ENCODE measurements at regions not wholly inside any gene's neighbourhood (a gene's known extent, or its start where the extent isn't known, plus 50 kb on each side); places are given as distances from the start of the nearest gene placed in this dataset.
"Not testable (repeated sequence)": the region's sequence is repeated elsewhere in the genome, so short reads cannot be mapped to it uniquely, and the experiment has no call there.

DNA sequence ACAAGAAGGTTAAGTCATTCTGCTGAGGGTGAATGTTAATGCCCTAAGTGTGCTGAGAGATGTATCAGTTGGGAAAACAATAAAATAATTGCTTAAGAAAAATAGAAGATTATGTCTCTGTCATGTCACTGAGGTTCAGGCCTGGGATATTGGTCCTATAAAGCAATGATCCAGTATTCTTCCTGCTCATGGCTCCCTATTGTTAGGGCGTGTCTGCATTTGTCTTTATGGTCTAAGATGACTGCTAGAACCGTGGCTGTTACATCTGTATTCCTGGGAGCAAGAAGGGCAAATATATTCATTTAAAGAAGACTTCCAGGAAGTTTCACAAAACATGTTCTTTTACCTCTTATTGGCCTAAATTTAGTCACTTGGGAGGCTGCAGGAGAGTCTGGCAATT lies 125.0 kb downstream of the KCNE4 start:
- no peak for DNase-seq (ENCODE audit: low spot score in 2 of 2)
- FAIRE-seq: no peak

DNA sequence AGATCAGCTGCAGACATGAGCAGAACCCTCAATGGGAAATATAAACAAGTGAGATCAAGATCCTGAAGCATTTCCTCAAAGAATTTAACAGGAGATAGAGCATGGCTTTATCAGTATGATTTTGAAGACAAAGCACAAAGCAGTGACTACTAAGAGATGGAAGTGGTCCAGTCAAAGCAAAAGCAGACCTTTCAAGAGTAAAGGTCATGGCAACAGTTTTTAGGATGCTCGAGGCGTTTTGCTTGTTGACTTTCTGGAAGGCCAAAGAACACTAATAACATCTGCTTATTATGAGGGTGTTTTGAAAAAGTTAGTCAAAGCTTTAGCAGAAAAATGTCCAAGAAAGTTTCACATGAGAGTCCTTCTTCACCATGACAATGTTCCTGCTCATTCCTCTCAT lies 128.5 kb downstream of the KCNE4 start:
- FAIRE-seq (no peak), DNase-seq (ENCODE audit: low spot score in 2 of 2) (no peak)

DNA sequence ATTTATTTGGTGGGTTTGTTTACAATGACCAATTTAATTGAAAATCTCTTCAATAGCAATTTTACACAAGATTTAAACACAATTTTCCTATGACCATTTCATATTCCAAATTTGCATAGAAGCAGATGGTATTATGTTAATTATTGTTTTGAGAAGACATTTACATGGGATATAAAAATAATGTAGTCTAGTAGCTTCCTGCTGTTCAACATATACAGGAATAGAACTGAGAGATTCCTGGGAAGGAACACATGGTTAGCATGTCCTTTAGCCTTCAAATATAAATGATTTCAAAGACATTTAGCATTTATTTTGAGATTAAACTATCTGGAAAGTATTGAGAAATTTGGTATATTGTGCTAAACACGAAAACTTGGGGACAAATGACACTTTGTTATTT lies 129.6 kb downstream of the KCNE4 start:
- DNase-seq (ENCODE audit: low spot score in 2 of 2) (no peak), FAIRE-seq (no peak)

DNA sequence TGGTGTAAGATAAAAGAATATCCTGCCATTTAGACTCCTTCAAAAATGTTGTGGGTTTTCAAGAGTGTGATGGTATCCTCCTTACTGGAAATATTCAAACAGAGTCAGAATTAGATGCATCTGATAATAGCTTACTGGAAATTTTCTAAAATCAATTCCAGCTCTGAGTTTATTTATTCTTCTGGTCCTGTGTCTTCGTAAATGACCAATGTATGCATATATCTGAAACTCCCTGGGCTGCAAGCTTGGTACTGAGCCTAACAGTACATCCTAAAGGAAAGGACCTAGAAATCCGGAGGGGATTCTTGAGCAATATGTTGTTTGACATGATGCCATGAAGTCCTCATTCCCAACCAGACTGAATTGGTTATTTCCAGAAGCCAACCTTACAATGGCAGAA lies 130.4 kb downstream of the KCNE4 start:
- DNase-seq (ENCODE audit: low spot score in 2 of 2): no peak
- FAIRE-seq: no peak

DNA sequence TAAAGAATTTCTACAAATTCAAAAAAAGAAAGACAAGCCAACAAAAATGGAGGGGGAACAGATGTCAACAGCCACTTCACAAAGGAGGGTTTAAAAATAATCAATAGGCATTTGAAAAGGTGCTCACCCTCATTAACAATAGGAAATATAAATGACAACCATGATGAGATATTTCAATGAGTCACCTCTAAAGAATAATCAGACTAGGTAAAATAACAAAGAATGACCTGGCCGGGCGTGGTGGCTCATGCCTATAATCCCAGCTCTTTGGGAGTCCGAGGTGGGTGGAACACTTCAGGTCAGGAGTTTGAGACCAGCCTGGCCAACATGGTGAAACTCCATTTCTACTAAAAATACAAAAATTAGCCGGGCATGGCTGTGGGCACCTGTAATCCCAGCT lies 133.6 kb downstream of the KCNE4 start:
- FAIRE-seq (no peak), DNase-seq (ENCODE audit: low spot score in 2 of 2) (no peak)

DNA sequence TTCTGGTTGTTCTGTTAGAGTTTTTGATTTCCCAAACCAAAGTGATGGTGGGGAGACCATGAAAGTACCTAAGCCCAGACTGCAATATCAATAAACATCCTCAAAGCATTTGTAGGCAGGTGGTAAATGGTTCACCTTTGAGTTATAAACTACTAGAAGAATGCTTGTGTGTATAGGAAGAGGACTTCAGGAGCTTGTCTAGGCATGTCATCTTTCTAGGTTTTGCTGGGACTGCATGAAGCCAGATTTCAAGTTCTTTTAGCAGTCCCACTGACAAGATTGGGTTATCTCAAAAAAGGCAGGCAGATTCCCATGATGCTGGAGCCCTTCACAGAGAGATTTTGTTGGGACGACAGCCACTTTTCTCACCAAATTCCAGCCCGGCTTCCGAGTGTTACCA lies 135.3 kb downstream of the KCNE4 start:
- no peak for FAIRE-seq
- DNase-seq (ENCODE audit: low spot score in 2 of 2): no peak

DNA sequence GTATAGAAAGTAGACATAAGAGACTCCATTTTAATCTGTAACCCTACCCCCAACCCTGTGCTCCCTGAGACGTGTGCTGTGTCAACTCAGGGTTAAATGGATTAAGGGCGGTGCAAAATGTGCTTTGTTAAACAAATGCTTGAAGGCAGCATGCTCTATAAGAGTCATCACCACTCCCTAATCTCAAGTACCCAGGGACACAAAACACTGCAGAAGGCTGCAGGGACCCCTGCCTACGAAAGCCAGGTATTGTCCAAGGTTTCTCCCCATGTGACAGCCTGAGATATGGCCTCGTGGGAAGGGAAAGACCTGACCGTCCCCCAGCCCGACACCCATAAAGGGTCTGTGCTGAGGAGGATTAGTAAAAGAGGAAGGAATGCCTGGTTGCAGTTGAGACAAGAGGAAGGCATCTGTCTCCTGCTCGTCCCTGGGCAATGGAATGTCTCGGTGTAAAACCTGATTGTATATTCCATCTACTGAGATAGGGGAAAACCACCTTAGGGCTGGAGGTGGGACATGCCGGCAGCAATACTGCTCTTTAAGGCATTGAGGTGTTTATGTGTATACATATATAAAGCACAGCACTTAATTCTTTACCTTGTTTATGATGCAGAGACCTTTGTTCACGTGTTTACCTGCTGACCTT lies 138.7 kb downstream of the KCNE4 start:
- not testable (repeated sequence) for DNase-seq (ENCODE audit: low spot score in 2 of 2); FAIRE-seq

DNA sequence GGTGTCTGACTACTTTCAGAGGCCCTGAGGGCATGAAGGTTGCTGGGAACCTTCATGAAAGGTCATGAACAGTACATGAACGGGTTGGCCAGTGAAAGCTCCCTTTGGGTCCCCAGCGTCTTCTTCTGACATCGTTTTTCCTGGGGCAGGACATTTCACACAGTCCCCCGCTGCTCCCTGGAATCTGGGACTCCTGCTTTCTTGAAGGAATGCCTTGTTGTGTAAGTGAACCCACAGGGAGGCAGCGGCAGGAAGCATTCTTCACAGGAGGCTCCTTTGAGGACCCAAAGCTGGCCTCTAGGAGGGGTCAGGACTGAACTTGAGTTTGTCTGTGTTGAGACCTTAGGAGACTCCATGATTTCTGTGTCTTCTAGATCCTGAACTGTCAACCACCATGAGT lies 144.3 kb downstream of the KCNE4 start:
- DNase-seq (ENCODE audit: low spot score in 2 of 2): no peak
- FAIRE-seq: no peak

DNA sequence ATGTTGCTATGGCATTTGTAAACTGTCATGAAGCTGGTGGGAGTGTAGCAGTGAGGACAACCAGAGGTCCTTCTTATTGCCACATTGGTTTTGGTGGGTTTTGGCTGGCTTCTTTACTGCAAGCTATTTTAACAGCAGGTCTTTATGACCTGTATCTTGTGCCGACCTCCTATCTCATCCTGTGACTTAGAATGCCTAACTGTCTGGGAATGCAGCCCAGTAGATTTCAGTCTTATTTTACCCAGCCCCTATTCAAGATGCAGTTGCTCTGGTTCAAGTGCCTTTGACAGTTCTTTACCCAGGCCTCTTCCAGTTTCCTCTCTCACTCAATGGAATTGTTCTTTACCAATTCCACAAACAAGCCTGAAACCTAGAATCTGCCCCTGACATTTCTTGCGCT lies 145.1 kb downstream of the KCNE4 start:
- DNase-seq (ENCODE audit: low spot score in 2 of 2): no peak
- no peak for FAIRE-seq

DNA sequence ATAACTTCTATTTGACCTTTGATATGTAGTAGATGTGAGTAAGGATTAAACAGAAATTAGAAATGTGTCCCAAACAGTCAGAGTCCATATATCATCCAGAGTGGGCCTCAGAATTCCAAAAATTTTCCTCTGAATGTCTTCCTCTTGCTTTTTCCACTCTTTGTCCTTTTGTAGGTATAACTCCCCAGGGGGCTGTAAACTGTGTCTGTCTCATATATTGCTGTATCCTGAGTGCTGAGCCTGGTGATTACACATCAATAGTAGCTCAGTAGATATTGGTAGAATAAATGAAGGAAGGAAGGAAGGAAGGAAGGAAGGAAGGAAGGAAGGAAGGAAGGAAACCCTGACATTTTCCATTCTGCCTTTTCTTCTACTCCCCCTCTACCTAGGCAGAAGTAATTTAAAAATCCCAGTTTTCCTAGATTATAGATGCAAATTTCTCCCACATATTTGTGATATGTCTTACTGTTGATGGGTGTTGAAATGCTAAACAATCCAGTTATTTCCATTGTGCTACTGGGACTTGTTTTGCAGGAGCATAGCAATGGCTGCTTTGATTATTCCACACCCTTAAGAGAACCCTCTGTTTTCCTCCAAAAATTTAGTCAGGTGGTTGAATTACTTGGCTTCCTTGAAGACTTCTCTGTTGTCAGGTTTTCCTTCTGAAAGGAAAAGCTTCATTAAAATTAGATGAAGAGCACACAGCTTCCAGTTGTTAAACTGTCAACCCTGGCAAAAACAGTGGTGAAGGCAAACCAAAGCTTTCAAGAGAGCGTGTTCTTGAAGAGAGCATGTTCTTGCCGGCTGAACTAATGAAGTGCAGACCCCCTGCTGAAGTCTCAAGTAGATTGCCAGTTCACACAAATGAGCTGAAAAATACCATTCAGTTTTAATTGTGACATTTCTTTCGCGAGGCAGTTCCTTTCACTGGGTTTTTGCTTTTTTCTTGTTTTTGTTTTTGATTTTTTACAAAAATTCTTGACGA lies 147.8 kb downstream of the KCNE4 start:
- FAIRE-seq (no peak), DNase-seq (ENCODE audit: low spot score in 2 of 2) (no peak)

DNA sequence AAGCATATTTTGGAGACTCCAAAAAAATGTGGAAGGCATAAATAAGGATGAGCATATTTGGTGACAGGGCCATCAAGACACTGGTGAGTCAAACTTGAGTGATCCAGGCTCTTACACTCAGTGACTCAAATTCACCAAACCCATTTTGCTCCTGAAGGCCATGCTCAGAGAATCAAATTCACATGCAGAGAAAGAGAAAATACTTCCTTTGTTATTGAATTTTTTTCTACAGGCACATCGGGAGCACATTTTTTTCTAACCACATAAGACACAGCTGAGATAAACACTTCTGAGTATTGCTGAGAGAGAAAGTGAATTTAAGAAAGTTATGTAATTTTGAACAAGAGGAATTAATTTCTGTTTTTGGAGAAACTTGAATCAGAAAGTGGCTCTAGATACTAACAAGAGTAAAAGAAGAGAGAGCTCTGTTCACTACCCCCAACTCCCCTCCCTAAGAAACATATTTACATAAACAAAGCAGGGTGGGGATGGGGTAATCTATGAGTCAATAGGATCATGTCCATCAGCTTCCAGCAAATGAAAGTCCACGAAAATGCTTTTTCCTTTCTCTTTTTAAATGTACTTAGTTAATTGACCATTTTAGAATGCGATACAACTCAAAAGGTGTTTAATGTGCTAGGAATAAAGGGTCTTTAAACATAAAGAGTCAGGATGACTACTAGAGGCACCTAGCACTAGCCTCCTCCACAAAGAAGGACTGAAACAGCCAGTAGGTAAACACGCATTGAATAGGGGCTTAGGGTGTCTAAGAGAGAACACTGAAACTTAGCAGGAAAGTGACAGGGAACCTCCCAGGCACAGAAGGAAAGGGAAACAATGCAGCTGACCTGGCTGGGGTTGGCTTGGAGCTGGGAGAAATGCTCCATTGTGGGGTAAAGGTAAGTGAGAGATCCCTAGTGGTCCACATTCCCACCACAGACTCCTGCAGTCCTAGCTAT lies 152.3 kb downstream of the KCNE4 start:
- FAIRE-seq (no peak), DNase-seq (ENCODE audit: low spot score in 2 of 2) (peak in 1 of 2 donors; percentile 1)

DNA sequence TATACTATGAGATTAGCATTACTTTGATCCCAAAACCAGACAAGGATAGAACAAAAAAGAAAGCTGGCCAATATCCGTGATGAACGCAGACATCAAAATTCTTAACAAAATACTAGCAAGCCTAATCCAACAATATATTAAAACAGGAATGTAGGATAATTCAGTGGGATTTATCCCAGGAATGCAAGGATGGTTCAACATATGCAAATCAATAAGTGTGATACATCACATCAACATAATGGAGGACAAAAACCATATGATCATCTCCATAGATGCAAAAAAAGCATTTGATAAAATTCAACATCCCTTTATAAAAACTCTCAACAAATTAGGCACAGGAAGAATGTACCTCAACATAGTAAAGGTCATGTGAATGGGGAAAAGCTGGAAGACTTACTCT lies 158.5 kb downstream of the KCNE4 start:
- no peak for FAIRE-seq
- DNase-seq (ENCODE audit: low spot score in 2 of 2): no peak

DNA sequence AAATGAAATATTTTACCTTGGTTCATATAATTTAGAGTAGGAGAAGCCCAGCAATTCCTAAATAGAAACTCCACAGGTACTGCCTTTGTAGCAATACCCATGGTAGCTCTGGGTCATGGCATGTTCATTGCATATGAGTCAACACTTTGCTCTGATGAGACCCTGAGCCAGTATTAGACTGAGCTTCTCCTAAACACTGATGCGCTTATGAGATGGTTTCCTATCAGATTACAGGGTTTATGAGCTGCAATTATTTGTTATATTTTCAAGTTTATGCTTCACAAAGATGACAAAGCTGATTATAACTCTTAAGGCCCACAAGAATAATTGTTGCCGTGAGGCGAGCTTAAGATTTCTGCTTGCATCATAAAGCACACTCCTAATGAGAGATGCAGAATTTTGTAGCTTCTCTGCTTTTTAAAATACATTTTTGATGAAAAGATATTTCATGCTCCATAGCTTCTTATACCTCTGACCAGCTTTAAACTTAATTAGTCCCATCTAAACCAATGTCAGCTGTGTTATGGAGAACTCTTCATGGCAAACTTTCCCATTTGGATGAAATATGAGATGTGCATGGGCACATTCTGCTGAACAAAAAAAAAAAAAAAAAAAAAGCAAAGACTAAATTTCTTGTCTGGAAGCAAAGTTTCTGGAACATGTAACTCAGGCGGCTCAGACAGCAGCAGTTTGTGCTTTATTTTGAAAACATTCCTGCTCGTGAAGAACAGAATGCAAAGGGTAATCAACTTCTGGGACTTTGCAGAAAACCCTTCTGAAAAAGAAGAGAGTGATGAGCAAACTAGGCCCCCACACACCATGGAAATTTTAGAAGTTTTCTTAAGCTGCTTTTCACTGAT lies 162.6 kb downstream of the KCNE4 start:
- DNase-seq (ENCODE audit: low spot score in 2 of 2) (no peak), FAIRE-seq (no peak)

DNA sequence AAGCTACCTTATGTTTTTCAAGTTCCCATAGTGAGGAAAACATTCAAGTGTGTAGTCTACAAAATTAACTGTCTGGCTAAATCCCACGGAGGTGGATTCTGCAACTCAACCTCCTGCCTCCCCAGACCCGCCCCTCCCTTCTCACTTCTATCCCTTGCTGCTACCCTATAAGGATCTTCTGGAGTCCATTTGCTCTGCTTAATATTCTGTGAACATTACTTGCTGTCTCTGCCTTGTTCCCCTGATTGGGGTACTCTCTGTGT lies 163.2 kb downstream of the KCNE4 start:
- FAIRE-seq: no peak
- no peak for DNase-seq (ENCODE audit: low spot score in 2 of 2)

DNA sequence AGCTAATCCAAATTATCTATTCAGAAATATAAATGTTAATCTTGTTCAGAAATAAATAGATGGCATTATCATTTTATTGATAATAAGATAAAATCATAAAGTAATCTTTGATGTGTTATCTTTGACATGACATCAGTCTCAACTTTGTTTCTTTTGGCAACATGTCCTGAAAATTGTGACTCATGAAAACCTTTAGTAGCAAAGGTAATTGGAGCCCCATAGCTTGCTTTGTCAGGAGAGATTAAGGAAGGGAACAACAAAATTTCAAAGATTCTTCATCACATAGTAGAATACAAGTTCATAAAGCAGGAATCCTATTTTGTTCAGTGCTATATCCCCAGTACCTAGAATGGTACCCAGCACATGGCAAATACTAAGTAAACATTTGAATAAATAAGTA lies 165.4 kb downstream of the KCNE4 start:
- no peak for FAIRE-seq
- DNase-seq (ENCODE audit: low spot score in 2 of 2): no peak

DNA sequence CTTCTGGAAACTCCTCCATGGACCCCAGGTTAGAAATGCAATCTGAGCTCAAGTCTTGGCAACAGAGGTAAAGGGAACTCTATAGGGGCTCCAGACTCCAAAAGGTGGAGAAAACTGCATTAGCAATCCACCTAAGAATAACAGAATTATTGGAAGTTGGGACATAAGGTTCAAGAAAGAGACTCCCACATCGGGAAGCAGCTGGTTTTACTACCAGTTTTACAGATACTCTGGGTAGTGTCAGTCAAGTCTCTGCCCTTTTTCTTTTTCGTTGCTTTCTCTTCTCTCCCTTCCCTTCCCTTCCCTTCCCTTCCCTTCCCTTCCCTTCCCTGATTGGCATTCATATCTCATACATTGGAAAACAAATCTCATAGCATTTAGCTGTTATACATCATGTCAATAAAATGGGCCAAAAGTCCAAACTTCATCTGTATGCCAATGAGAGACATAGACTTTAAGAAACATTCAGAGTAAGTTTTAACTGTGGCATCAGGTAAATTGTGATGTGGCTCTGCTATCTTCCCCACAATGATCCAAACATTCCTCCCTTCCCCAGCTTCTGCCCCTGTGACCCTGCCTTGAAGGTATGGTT lies 166.7 kb downstream of the KCNE4 start:
- DNase-seq (ENCODE audit: low spot score in 2 of 2): no peak
- no peak for FAIRE-seq

DNA sequence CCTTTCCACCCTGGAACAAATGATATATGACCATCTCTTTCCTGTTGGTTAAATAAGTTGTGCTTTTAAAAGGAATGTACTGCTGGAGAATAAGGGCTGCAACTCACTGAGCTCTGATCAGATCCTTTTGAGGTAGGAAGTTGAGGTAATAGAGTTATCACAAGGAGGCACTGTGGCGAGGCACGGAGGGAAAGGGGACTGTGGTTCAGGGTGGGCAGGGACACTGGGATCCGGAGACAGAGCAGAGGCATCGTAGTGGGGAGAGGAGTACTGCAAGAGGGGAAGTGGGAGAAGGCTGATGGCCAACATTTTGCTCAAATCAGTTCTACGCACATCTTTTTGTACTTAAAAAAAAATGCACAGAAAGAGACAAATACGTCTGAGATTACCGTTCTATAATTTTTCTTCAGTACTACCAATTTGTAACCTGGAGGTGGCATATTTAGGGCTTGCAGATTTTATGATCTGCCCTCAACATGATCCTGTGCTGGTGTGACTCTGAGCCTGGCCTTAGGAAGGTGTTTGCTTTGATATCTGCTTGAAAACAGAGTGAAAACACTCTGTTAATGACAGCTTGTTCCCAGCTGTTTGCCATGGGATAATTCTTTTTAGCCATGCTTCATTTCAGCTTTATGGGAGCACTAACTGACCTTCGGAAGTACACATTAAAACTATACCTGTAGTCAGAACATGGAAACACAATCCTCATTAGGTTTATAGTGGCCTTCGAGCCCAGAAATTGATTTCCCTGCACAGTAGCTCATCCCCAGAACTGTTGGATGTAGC lies 168.1 kb downstream of the KCNE4 start:
- DNase-seq (ENCODE audit: low spot score in 2 of 2) (no peak), FAIRE-seq (no peak)

DNA sequence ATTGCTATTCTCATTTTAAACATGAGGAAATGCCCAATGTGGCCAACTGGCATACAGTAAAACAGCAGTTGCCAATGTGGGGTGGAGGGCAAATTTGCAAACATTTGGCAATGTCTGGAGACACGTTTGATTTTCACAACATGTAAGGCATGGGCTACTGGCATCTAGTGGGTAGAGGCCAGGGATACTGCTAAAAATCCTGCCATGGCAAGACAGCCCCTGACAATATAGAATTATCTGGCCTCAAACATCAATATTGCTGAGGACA lies 168.6 kb downstream of the KCNE4 start:
- FAIRE-seq (no peak), DNase-seq (ENCODE audit: low spot score in 2 of 2) (no peak)

DNA sequence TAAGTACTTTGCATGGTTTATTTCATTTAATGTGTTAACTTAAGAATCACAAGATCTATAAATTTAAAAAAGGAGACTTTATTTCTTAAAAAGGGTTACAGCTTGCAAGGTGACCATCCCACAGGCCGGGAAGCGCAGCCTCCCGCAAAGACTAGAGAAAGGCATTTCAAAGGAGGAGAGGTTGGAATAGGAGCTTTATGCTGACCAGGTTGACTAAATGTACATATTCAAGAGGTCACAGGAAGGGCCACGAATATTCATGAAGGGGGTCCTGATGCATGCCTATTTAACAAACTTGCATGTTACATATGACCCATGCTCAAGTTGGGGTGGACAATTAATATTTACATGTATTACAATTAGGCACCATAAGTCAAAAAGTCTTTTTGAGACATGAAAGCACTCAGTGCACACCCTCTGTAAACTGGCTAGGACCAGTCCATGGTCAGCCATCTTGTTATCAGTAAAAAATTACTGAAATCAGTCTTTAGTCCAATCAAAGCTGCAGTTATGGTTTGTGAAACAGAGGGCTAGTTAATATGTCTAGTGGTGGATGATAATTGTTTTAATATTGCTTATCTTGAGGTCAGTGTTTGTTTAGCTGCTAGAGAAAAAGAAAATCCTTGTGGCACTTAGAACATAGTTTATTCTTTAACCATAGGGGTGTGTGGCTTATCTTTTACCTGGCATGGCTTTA lies 169.3 kb downstream of the KCNE4 start:
- DNase-seq (ENCODE audit: low spot score in 2 of 2) (no peak), FAIRE-seq (no peak)

Measured in frontal cortex (tissue), 3 donors.